ENCODE measurements at regions not wholly inside any gene's neighbourhood (a gene's known extent, or its start where the extent isn't known, plus 50 kb on each side); places are given as distances from the start of the nearest gene placed in this dataset.
"Not testable (repeated sequence)": the region's sequence is repeated elsewhere in the genome, so short reads cannot be mapped to it uniquely, and the experiment has no call there.

DNA sequence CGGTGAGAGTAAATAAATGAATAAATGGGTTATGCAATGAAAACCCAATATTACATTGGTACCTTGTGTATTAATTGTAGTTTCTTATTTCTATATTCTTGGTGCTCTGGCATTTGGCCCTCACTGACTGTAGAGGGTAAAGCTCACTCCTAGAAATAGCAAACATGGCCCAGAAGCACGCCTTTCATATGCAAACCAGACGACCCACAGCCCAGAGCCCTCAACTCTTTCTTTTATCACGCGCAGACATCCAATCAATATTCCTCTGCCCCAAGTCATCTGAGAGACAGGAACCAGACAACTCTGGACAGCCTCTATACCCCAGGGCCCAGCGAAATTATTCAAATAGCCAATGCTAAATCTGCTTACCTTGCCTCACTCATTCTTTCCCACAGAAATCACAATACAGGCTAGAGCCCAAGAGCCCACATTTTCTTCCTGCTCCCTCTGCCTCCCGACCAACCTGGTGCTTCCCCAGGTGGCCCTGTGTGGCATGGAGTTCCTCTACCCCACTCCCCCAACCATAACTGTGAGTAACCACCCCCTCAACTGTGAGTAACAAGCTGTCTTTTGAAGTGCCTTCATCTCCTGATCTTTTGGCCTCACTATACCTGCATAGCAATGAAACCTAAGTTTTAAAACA is 425.1 kb upstream of the SPATA31A3 start:
- ATAC-seq; H3K36me3 ChIP-seq (ENCODE audit: control insufficient read depth, insufficient read depth, low read length); CTCF ChIA-PET (ENCODE audit: low intra/inter-chr PET ratio); H3K4me1 ChIP-seq (replicated peaks in 1 of 2; ENCODE audit: control insufficient read depth in 2 of 2, insufficient read depth in 2 of 2, low read length in 2 of 2); H3K9me1 ChIP-seq (ENCODE audit: control insufficient read depth, insufficient read depth, low read length); H3K27ac ChIP-seq (ENCODE audit: extremely low read depth, low read depth, low read length); intact Hi-C loops (cut with micrococcal nuclease); POLR2A ChIA-PET; H3K4me2 ChIP-seq (ENCODE audit: insufficient read depth, low read length); BruUV-seq (replicated peaks); H3K9ac ChIP-seq (ENCODE audit: insufficient read depth in 1 of 2, low read depth in 2 of 2, low read length in 2 of 2); H3K9me3 ChIP-seq (replicated peaks; ENCODE audit: control insufficient read depth, insufficient read depth, low read depth, low read length); H4K20me1 ChIP-seq (replicated peaks; ENCODE audit: control insufficient read depth, insufficient read depth, low read length); H3K27me3 ChIP-seq (ENCODE audit: control insufficient read depth in 2 of 2, insufficient read depth in 2 of 2, low read length in 2 of 2); FAIRE-seq; DNase-seq (ENCODE audit: extremely low read depth in 1 of 4, low spot score in 3 of 4); H3K4me3 ChIP-seq; H2AFZ ChIP-seq (ENCODE audit: low read depth, low read length); in situ Hi-C loops (cut with MboI); H3K79me2 ChIP-seq (ENCODE audit: control insufficient read depth, insufficient read depth, low read length): not testable (repeated sequence)
- no CpG with 5 or more reads among the region's 7 CpGs for WGBS (ENCODE audit: insufficient coverage, low coverage, missing lambda C conversion rate)

DNA sequence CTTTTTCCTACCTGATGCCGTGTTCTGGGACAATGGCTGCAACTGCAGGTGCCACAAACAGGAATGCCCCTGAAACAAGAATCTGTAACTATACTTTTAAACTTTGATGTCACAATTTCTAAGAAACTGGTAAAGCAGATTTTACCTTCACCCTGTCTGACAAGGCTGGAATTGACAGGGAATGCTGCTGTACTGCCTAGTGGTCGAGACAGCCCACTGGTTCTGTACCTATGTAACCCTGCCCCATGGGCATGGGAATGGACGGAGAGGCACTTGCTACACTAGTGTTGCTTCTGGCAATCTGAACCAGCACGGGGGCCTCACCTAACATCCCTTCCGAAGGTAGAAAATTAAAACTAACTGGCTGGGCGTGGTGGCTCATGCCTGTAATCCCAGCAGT is 424.3 kb upstream of the SPATA31A3 start:
- ATAC-seq; BruUV-seq (replicated peaks); H3K9me3 ChIP-seq (replicated peaks; ENCODE audit: control insufficient read depth, insufficient read depth, low read depth, low read length); FAIRE-seq; H4K20me1 ChIP-seq (replicated peaks; ENCODE audit: control insufficient read depth, insufficient read depth, low read length); H3K27me3 ChIP-seq (ENCODE audit: control insufficient read depth in 2 of 2, insufficient read depth in 2 of 2, low read length in 2 of 2); H3K4me3 ChIP-seq; CTCF ChIA-PET (ENCODE audit: low intra/inter-chr PET ratio); H3K36me3 ChIP-seq (ENCODE audit: control insufficient read depth, insufficient read depth, low read length); H3K79me2 ChIP-seq (ENCODE audit: control insufficient read depth, insufficient read depth, low read length); H3K4me1 ChIP-seq (replicated peaks in 1 of 2; ENCODE audit: control insufficient read depth in 2 of 2, insufficient read depth in 2 of 2, low read length in 2 of 2); POLR2A ChIA-PET; H3K9ac ChIP-seq (ENCODE audit: insufficient read depth in 1 of 2, low read depth in 2 of 2, low read length in 2 of 2); H3K9me1 ChIP-seq (ENCODE audit: control insufficient read depth, insufficient read depth, low read length); DNase-seq (ENCODE audit: extremely low read depth in 1 of 4, low spot score in 3 of 4); H3K4me2 ChIP-seq (ENCODE audit: insufficient read depth, low read length); intact Hi-C loops (cut with micrococcal nuclease); H3K27ac ChIP-seq (ENCODE audit: extremely low read depth, low read depth, low read length); H2AFZ ChIP-seq (ENCODE audit: low read depth, low read length); in situ Hi-C loops (cut with MboI): not testable (repeated sequence)
- WGBS (ENCODE audit: insufficient coverage, low coverage, missing lambda C conversion rate), result 0% methylated on average over 2 of the region's 6 CpGs

DNA sequence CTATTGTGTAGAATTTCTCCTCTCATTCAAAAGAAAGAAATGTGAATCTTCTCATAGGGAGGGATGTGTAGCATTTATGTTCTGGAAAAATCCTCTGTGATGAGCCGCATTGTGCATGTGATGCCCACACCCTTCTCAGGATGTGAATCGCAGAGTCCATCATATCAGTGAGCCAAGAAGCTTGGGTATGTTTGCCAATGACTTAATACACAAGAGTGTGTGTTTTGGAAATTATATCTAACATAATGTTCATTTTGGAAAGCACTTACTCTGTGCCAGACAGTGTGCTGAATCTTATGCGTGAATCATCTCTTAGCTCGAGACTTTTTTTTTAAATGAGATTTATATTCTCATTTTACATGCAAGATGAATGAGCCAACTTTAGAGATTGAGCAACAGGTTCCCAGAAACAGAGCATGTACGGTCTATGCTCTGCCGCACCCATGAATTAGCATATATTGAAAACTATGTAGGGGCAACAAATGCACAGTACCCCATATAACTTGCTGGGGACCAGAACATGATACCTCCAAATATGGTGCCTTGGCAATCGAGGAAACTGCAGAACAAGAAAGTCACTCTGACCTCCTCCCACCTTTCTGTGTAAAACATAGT is 418.4 kb upstream of the SPATA31A3 start:
- H3K9ac ChIP-seq (ENCODE audit: insufficient read depth in 1 of 2, low read depth in 2 of 2, low read length in 2 of 2); H3K4me3 ChIP-seq; H3K36me3 ChIP-seq (ENCODE audit: control insufficient read depth, insufficient read depth, low read length); BruUV-seq (replicated peaks); H3K4me2 ChIP-seq (ENCODE audit: insufficient read depth, low read length); H3K79me2 ChIP-seq (ENCODE audit: control insufficient read depth, insufficient read depth, low read length); in situ Hi-C loops (cut with MboI); ATAC-seq; H3K27me3 ChIP-seq (ENCODE audit: control insufficient read depth in 2 of 2, insufficient read depth in 2 of 2, low read length in 2 of 2); H2AFZ ChIP-seq (ENCODE audit: low read depth, low read length); CTCF ChIA-PET (ENCODE audit: low intra/inter-chr PET ratio); H3K9me1 ChIP-seq (ENCODE audit: control insufficient read depth, insufficient read depth, low read length); H3K4me1 ChIP-seq (replicated peaks in 1 of 2; ENCODE audit: control insufficient read depth in 2 of 2, insufficient read depth in 2 of 2, low read length in 2 of 2); FAIRE-seq; H3K27ac ChIP-seq (ENCODE audit: extremely low read depth, low read depth, low read length); H4K20me1 ChIP-seq (replicated peaks; ENCODE audit: control insufficient read depth, insufficient read depth, low read length); H3K9me3 ChIP-seq (replicated peaks; ENCODE audit: control insufficient read depth, insufficient read depth, low read depth, low read length); DNase-seq (ENCODE audit: extremely low read depth in 1 of 4, low spot score in 3 of 4); POLR2A ChIA-PET; intact Hi-C loops (cut with micrococcal nuclease): not testable (repeated sequence)
- 0% methylated on average over 1 of the region's 7 CpGs for WGBS (ENCODE audit: insufficient coverage, low coverage, missing lambda C conversion rate)

DNA sequence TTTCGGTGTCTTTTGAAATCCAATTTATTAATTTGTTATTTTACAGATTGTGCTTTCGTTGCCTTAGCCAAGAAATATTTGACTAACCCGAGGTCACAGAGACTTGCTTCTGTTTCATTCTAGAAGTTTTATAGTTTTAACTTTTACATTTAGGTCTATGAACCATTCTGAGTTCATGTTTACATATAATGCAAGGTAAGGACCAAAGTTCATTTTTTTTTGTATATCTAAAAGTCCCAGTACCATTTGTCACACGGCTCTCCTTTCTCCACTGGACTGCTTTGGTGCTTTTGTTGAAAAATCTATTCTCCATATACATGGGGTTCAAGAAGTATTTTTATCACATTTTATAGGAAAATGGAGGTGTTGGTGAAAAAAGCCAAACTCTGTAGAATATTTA is 411.4 kb upstream of the SPATA31A3 start:
- DNase-seq (ENCODE audit: extremely low read depth in 1 of 4, low spot score in 3 of 4); H3K9ac ChIP-seq (ENCODE audit: insufficient read depth in 1 of 2, low read depth in 2 of 2, low read length in 2 of 2); H3K9me3 ChIP-seq (replicated peaks; ENCODE audit: control insufficient read depth, insufficient read depth, low read depth, low read length); ATAC-seq; H3K27me3 ChIP-seq (ENCODE audit: control insufficient read depth in 2 of 2, insufficient read depth in 2 of 2, low read length in 2 of 2); H4K20me1 ChIP-seq (replicated peaks; ENCODE audit: control insufficient read depth, insufficient read depth, low read length); H3K36me3 ChIP-seq (ENCODE audit: control insufficient read depth, insufficient read depth, low read length); H3K9me1 ChIP-seq (ENCODE audit: control insufficient read depth, insufficient read depth, low read length); CTCF ChIA-PET (ENCODE audit: low intra/inter-chr PET ratio); H3K79me2 ChIP-seq (ENCODE audit: control insufficient read depth, insufficient read depth, low read length); H3K27ac ChIP-seq (ENCODE audit: extremely low read depth, low read depth, low read length); H3K4me3 ChIP-seq; H2AFZ ChIP-seq (ENCODE audit: low read depth, low read length); in situ Hi-C loops (cut with MboI); FAIRE-seq; H3K4me2 ChIP-seq (ENCODE audit: insufficient read depth, low read length); H3K4me1 ChIP-seq (replicated peaks in 1 of 2; ENCODE audit: control insufficient read depth in 2 of 2, insufficient read depth in 2 of 2, low read length in 2 of 2); intact Hi-C loops (cut with micrococcal nuclease); BruUV-seq (replicated peaks); POLR2A ChIA-PET: not testable (repeated sequence)
- WGBS (ENCODE audit: insufficient coverage, low coverage, missing lambda C conversion rate), result no CpG with 5 or more reads among the region's 4 CpGs
